Activated B cell treated with CpG ODN at 0.5 μM for 24 hours (primary cell): ENCODE measurements at regions not wholly inside any gene's neighbourhood (a gene's known extent, or its start where the extent isn't known, plus 50 kb on each side); places are given as distances from the start of the nearest gene placed in this dataset.

Experiments used
- ATAC-seq: fragments of 200-7000 bp; cut with Tn5 transposase; one replicate; pipeline ENCODE4 v1.10.0; 2021; ENCODE audit warnings: low read depth, mild to moderate bottlenecking, moderate library complexity
- CTCF ChIA-PET: fragments of 350-600 bp; sonication (Branson Sonifier 250); formaldehyde crosslinking; loops from one replicate; lab custom pipeline; 2021; ENCODE audit warnings: antibody characterized with exemption; lab: Charles Lee
- POLR2A ChIA-PET: fragments of 350-600 bp; sonication (Branson Sonifier 250); formaldehyde crosslinking; loops from one replicate; lab custom pipeline; 2021; ENCODE audit warnings: antibody characterized with exemption; lab: Charles Lee
- DNase-seq: peaks from one replicate; pipeline ENCODE4 v3.0.0; 2022
- H3K27ac Mint-ChIP-seq: one replicate; pipeline ENCODE4 v1.8.0; 2020; ENCODE audit warnings: mixed read lengths
- H3K27me3 Mint-ChIP-seq: one replicate; pipeline ENCODE4 v1.8.0; 2021; ENCODE audit warnings: mixed read lengths
- H3K36me3 Mint-ChIP-seq: one replicate; pipeline ENCODE4 v1.8.0; 2021; ENCODE audit warnings: low read depth, mixed read lengths
- H3K4me1 Mint-ChIP-seq: one replicate; pipeline ENCODE4 v1.8.0; 2021; ENCODE audit warnings: mixed read lengths
- H3K4me3 Mint-ChIP-seq: one replicate; pipeline ENCODE4 v1.8.0; 2020; ENCODE audit warnings: mild to moderate bottlenecking, mixed read lengths
- H3K9me3 Mint-ChIP-seq: one replicate; pipeline ENCODE4 v1.8.0; 2020; ENCODE audit warnings: mixed read lengths
- intact Hi-C: fragments of 100-400 bp; cut with micrococcal nuclease; formaldehyde crosslinking; loops from one replicate; pipeline ENCODE4 v1.15.1; 2024
- TF ChIP-seq, protein P1 (sequence below): fragments of 200-600 bp; IDR thresholded peaks from one replicate; pipeline ENCODE4 v1.8.0; 2022; ENCODE audit warnings: antibody characterized with exemption, mild to moderate bottlenecking

DNA sequence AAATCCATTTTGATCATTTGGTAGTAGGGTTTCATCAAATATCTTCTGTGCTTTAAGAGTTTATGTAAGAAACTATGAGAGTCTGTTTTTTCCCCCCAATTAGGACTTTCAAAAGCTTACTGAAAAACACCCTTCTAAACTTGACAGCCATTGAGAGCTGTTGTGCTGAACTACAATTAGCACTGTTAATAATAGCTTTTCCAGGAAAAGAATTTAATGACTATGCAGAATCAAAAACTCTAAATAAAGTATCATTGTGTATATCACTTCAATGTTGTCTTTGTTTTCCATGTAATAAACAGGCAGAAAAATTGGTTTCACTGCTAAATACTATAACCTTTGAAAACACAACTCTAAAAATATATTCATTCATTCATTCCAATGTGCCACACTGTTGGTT lies 121.4 kb upstream of the PDE5A start:
- H3K9me3 Mint-ChIP-seq, result no peaks in the 10 kb centered on the region
- ATAC-seq (no peak), DNase-seq (no peak)
- TF ChIP-seq, protein P1, sequence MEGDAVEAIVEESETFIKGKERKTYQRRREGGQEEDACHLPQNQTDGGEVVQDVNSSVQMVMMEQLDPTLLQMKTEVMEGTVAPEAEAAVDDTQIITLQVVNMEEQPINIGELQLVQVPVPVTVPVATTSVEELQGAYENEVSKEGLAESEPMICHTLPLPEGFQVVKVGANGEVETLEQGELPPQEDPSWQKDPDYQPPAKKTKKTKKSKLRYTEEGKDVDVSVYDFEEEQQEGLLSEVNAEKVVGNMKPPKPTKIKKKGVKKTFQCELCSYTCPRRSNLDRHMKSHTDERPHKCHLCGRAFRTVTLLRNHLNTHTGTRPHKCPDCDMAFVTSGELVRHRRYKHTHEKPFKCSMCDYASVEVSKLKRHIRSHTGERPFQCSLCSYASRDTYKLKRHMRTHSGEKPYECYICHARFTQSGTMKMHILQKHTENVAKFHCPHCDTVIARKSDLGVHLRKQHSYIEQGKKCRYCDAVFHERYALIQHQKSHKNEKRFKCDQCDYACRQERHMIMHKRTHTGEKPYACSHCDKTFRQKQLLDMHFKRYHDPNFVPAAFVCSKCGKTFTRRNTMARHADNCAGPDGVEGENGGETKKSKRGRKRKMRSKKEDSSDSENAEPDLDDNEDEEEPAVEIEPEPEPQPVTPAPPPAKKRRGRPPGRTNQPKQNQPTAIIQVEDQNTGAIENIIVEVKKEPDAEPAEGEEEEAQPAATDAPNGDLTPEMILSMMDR, result no peak
- no peaks in the 10 kb centered on the region for H3K27me3 Mint-ChIP-seq
- ChIA-PET CTCF (no interaction called here), POLR2A (no interaction called here)
- no peak overlapping the region for H3K4me3 Mint-ChIP-seq
- no peaks in the 10 kb centered on the region for H3K36me3 Mint-ChIP-seq
- intact Hi-C loops, result no loop called here
- H3K27ac Mint-ChIP-seq, result no peak overlapping the region
- no peaks in the 10 kb centered on the region for H3K4me1 Mint-ChIP-seq

DNA sequence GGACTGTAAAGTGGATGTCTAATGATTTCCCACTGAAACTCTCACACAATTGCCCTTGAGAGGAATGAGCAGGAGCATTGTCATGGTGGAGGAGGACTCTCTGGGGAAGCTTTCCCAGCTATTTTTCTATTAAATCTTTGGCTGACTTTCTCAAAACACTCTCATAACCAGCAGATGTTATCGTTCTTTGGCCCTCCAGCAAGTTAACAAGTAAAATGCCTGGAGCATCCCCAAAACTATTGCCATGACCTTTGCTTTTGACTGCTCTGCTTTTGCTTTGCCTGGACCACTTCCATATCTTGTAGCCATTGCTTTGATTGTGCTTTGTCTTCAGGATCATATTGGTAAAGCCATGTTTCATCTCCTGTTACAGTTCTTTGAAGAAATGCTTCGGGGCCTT lies 120.2 kb upstream of the PDE5A start:
- H3K4me3 Mint-ChIP-seq, result no peak overlapping the region
- no peaks in the 10 kb centered on the region for H3K9me3 Mint-ChIP-seq
- no peaks in the 10 kb centered on the region for H3K36me3 Mint-ChIP-seq
- intact Hi-C loops, result no loop called here
- TF ChIP-seq, protein P1, result no peak
- CTCF ChIA-PET, result no interaction called here
- POLR2A ChIA-PET, result no interaction called here
- no peak overlapping the region for H3K27ac Mint-ChIP-seq
- no peak for DNase-seq
- H3K27me3 Mint-ChIP-seq, result no peaks in the 10 kb centered on the region
- no peak for ATAC-seq
- no peaks in the 10 kb centered on the region for H3K4me1 Mint-ChIP-seq

DNA sequence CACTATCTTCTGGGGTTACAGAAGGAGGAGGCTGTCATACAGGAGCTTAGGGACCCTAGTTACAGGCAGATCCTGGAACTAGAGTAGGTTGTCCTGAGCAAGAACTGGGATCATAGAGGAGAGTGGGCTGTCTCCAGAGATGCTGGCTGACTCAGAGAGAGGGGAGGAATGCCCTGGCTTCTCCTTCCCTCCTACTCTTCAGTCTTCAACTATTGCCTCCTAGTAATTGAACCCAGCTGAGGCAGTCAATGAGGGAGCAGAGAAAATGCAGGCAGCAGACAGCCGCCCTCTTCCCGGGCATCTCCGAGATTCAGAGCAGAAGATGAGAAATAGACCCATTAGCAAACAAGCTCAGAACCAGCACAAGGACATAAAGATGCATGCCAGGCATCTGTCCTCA lies 118.3 kb upstream of the PDE5A start:
- Mint-ChIP-seq H3K4me3 (no peak overlapping the region), H3K4me1 (no peaks in the 10 kb centered on the region), H3K36me3 (no peaks in the 10 kb centered on the region), H3K9me3 (no peaks in the 10 kb centered on the region), H3K27me3 (no peaks in the 10 kb centered on the region), H3K27ac (no peak overlapping the region)
- DNase-seq (no peak), ATAC-seq (no peak)
- TF ChIP-seq, protein P1, result no peak
- ChIA-PET CTCF (no interaction called here), POLR2A (no interaction called here)
- intact Hi-C loops, result no loop called here

DNA sequence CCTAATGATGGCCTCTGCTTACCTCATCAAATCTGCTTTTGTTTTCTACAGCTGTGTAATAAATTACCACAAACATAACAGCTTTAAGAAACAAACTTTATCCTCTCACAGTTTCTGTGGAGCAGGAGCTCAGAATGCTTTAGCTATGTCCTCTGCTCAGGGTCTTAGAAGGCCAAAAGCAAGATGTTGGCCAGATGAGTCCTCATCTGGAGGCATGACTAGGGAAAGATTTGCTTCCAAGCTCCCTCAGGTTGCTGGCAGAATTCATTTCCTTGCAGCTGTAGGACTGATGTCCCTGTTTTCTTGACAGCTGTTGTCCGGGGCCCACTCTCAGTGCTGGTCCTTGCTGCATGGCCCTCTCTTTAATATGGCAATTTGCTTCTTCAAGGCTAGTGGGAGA lies 116.7 kb upstream of the PDE5A start:
- POLR2A ChIA-PET, result no interaction called here
- Mint-ChIP-seq H3K9me3 (no peaks in the 10 kb centered on the region), H3K27me3 (no peaks in the 10 kb centered on the region), H3K27ac (no peak overlapping the region), H3K4me3 (no peak overlapping the region), H3K4me1 (no peaks in the 10 kb centered on the region), H3K36me3 (no peaks in the 10 kb centered on the region)
- TF ChIP-seq, protein P1, result no peak
- ATAC-seq, result no peak
- no peak for DNase-seq
- intact Hi-C loops, result no loop called here
- CTCF ChIA-PET, result no interaction called here

DNA sequence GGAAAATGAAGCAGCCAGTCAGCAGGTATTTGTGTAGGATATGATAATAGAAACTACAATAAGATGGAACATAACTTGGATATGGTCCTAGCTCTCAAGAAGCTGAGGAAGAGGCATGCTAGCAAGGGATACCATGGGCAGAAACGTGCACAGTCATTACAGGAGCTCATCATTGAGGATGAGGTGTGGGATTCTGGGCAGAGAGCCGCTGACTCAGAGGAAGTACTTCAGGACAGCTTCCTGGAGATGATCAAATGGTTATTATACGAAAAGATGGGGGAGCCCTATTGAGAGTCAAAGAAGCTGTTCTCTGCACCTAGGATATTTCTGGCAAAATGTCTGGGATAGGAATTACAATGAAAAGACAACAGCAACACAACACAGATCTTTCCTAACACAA lies 116.0 kb upstream of the PDE5A start:
- ChIA-PET POLR2A (no interaction called here), CTCF (no interaction called here)
- DNase-seq, result no peak
- TF ChIP-seq, protein P1, result no peak
- H3K4me1 Mint-ChIP-seq, result no peaks in the 10 kb centered on the region
- intact Hi-C loops, result no loop called here
- H3K4me3 Mint-ChIP-seq, result no peak overlapping the region
- no peaks in the 10 kb centered on the region for H3K27me3 Mint-ChIP-seq
- H3K9me3 Mint-ChIP-seq, result no peaks in the 10 kb centered on the region
- ATAC-seq, result no peak
- H3K36me3 Mint-ChIP-seq, result no peaks in the 10 kb centered on the region
- H3K27ac Mint-ChIP-seq, result no peak overlapping the region
